NT2/D1 (cell line): ENCODE measurements at regions not wholly inside any gene's neighbourhood (a gene's known extent, or its start where the extent isn't known, plus 50 kb on each side); places are given as distances from the start of the nearest gene placed in this dataset.

Experiments
- DNase-seq: peaks from one replicate; pipeline ENCODE4 v3.0.0-alpha.2; 2011; ENCODE audit warnings: low read depth, low spot score
- H3K27me3 ChIP-seq: 2 replicates; pipeline ENCODE4 v1.6.0; 2011; ENCODE audit warnings: mild to moderate bottlenecking; ENCODE audit not compliant: insufficient read length, insufficient read depth
- H3K36me3 ChIP-seq: 2 replicates; pipeline ENCODE4 v1.6.1; 2011; ENCODE audit warnings: mild to moderate bottlenecking, low read length, mixed read lengths; ENCODE audit not compliant: insufficient read depth, insufficient read length
- H3K4me1 ChIP-seq: 2 replicates; pipeline ENCODE4 v1.5.1; 2011; ENCODE audit not compliant: insufficient read depth, insufficient read length
- H3K4me3 ChIP-seq: 2 replicates; pipeline ENCODE4 v1.5.1; 2011; ENCODE audit warnings: low read depth; ENCODE audit not compliant: insufficient read length
- H3K9ac ChIP-seq: 2 replicates; pipeline ENCODE4 v1.6.0; 2011; ENCODE audit warnings: low read depth; ENCODE audit not compliant: insufficient read length
- H3K9me3 ChIP-seq: 2 replicates; pipeline ENCODE4 v1.5.1; 2011; ENCODE audit warnings: mild to moderate bottlenecking, low read length; ENCODE audit not compliant: insufficient read depth
- SUZ12 ChIP-seq: IDR thresholded peaks from 2 replicates; pipeline ENCODE4 v1.6.1; 2011; ENCODE audit not compliant: insufficient read length, insufficient read depth; ENCODE audit errors: extremely low read depth
- YY1 ChIP-seq: IDR thresholded peaks from 2 replicates; pipeline ENCODE4 v1.6.1; 2011; ENCODE audit not compliant: insufficient read length, insufficient read depth
- ZNF274 ChIP-seq: IDR thresholded peaks from 2 replicates; pipeline ENCODE4 v1.6.1; 2011; ENCODE audit warnings: mild to moderate bottlenecking, low read depth, low read length

DNA sequence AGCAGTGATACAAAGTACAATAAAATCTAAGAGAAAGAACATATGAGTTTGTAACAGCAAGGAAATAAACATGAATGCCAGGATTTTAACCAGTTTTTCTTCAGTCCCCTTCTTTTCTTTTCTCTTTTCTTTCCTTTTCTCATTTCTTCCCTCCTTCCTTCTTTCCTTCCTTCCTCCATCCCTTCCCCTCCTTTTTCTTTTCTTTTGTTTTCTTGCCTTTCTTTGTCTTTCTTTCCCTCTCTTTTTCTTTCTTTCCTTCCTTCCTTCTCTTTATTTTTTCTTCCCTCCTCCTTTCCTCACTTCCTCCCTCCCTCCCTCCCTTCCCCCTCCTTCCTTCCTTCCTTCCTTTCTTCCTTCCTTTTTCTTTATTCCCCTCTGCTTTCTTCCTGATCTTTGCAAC lies 142.8 kb upstream of the SYT4 start:
- Histone ChIP-seq H3K9me3 (no peaks in the 10 kb centered on the region; the same call in 1 of the 2 replicates), H3K4me3 (no peak overlapping the region), H3K27me3 (no peaks in the 10 kb centered on the region), H3K4me1 (no peaks in the 10 kb centered on the region), H3K36me3 (no peaks in the 10 kb centered on the region), H3K9ac (no peak overlapping the region)
- no peak for TF ChIP-seq YY1
- TF ChIP-seq SUZ12, result no peak
- no peak for TF ChIP-seq ZNF274
- no peak for DNase-seq

DNA sequence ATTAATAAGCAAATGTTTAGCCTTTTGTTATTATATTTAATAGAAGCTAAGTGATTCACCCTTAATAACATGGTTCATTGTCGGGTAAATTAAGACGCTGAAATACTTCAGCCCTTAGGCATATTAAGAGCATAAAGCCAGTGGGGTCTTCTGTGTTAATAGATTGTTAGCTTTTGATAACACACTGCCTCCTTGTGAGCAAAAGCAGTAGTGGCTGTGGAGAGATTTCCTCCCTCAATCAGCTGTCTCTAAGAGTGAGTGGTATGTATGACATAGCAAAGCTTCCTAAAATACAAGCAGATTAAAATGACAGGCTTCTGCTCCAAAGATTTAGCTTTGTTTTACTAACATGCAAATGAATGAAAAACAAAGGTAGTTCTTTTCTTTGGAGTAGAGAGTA lies 143.7 kb upstream of the SYT4 start:
- Histone ChIP-seq H3K36me3 (no peaks in the 10 kb centered on the region), H3K4me3 (no peak overlapping the region), H3K27me3 (no peaks in the 10 kb centered on the region), H3K4me1 (no peaks in the 10 kb centered on the region), H3K9ac (no peak overlapping the region), H3K9me3 (no peaks in the 10 kb centered on the region; the same call in 1 of the 2 replicates)
- DNase-seq, result no peak
- TF ChIP-seq YY1 (no peak), ZNF274 (no peak), SUZ12 (no peak)

- peak; percentile 5 for DNase-seq
- Histone ChIP-seq H3K4me3 (no peak overlapping the region), H3K9me3 (no peaks in the 10 kb centered on the region; the same call in 1 of the 2 replicates), H3K9ac (no peak overlapping the region), H3K4me1 (no peaks in the 10 kb centered on the region), H3K36me3 (no peaks in the 10 kb centered on the region), H3K27me3 (no peaks in the 10 kb centered on the region)
- no peak for TF ChIP-seq YY1
- no peak for TF ChIP-seq ZNF274
- no peak for TF ChIP-seq SUZ12
Measured at GRCh38 chr18:43422518-43422917, 145.2 kb upstream of the SYT4 start.

DNA sequence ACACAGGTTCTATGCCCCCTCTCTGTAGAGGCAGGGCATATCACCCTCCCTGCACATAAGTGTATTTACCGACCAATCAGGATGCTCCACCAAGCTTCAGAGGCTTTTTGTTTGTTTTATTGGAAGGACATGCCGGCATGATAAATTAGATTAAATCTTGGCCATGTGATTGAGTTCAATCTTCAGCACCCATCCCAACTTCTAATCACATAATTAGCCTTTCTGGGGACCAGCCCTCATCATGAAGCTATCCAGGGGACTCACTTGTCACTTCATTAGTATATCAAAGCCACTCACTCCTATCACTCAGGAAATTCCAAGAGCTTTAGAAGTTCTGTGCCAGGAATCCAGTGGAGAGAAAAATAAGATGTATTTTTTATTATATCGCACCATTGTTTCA lies 158.6 kb upstream of the SYT4 start:
- no peak overlapping the region for H3K9ac ChIP-seq
- no peaks in the 10 kb centered on the region for H3K27me3 ChIP-seq
- TF ChIP-seq ZNF274, result no peak
- TF ChIP-seq SUZ12, result no peak
- TF ChIP-seq YY1, result no peak

GRCh38 chr18:43442131-43442530 lies 164.8 kb upstream of the SYT4 start:
- no peaks in the 10 kb centered on the region for H3K27me3 ChIP-seq
- H3K4me3 ChIP-seq, result no peak overlapping the region
- no peaks in the 10 kb centered on the region for H3K4me1 ChIP-seq
- no peaks in the 10 kb centered on the region for H3K36me3 ChIP-seq
- no peak for DNase-seq
- TF ChIP-seq YY1 (no peak), ZNF274 (no peak), SUZ12 (no peak)
- peaks cover 11% of the 10 kb centered on the region; the same call in 1 of the 2 replicates for H3K9me3 ChIP-seq
- no peak overlapping the region for H3K9ac ChIP-seq

More for the DNA sequence above, 158.6 kb upstream of the SYT4 start:
- H3K4me1 ChIP-seq, result no peaks in the 10 kb centered on the region
- no peak overlapping the region for H3K4me3 ChIP-seq
- no peaks in the 10 kb centered on the region for H3K36me3 ChIP-seq
- no peak for DNase-seq
- H3K9me3 ChIP-seq, result peaks cover 11% of the 10 kb centered on the region; the same call in 1 of the 2 replicates

- Histone ChIP-seq H3K27me3 (no peaks in the 10 kb centered on the region), H3K9ac (no peak overlapping the region), H3K9me3 (peaks cover 11% of the 10 kb centered on the region; the same call in 1 of the 2 replicates), H3K36me3 (no peaks in the 10 kb centered on the region), H3K4me3 (no peak overlapping the region), H3K4me1 (no peaks in the 10 kb centered on the region)
- TF ChIP-seq YY1 (no peak), ZNF274 (no peak), SUZ12 (no peak)
- DNase-seq, result no peak
Measured at GRCh38 chr18:43442571-43442970, 165.3 kb upstream of the SYT4 start.

- H3K36me3 ChIP-seq, result no peaks in the 10 kb centered on the region
- H3K4me1 ChIP-seq, result no peaks in the 10 kb centered on the region
- DNase-seq, result no peak
- H3K9me3 ChIP-seq, result peaks cover 23% of the 10 kb centered on the region; the same call in 1 of the 2 replicates
- no peak overlapping the region for H3K9ac ChIP-seq
- H3K27me3 ChIP-seq, result no peaks in the 10 kb centered on the region
- TF ChIP-seq YY1 (no peak), ZNF274 (no peak), SUZ12 (no peak)
- no peak overlapping the region for H3K4me3 ChIP-seq
Measured at GRCh38 chr18:43465483-43465882, 188.2 kb upstream of the SYT4 start.
